GM12864 (cell line): ENCODE measurements at regions not wholly inside any gene's neighbourhood (a gene's known extent, or its start where the extent isn't known, plus 50 kb on each side); places are given as distances from the start of the nearest gene placed in this dataset.

Source experiments
- DNase-seq: peaks from one replicate; pipeline ENCODE4 v3.0.0-alpha.2; 2011; ENCODE audit warnings: low read depth
- H3K4me3 ChIP-seq: 2 replicates; pipeline ENCODE4 v1.5.1; 2011; ENCODE audit warnings: mild to moderate bottlenecking, low read depth, low read length, control low read depth
- TF ChIP-seq, protein P1 (sequence below): IDR thresholded peaks from 2 replicates; pipeline ENCODE4 v1.5.1; 2011; ENCODE audit warnings: low read depth, mild to moderate bottlenecking, moderate library complexity, low read length, control low read depth, inconsistent platforms; ENCODE audit errors: missing control alignments

DNA sequence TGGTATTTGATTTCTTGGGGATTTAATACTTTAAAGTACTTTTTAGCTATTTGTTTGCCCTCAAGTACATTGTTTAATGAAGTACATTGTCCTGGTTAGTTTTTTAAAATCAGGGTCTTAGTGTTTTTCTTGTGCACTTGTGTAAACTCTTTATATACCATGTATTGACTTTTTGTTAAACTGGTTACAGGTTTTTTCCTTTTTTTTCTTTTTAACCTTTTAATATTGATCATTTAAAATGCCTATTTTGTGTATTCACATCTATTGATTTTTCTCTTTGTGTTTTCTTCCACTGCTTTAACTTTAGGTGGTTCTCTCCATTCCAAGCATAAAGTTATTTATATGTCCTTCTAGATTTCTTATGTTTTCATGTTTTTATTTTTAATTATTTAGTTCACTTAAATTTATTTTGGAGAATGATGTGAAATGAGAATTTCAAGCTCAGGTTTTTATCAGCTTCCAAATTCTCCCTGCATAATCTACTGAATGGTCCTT is 84.5 kb upstream of the MYCN start:
- TF ChIP-seq, protein P1, sequence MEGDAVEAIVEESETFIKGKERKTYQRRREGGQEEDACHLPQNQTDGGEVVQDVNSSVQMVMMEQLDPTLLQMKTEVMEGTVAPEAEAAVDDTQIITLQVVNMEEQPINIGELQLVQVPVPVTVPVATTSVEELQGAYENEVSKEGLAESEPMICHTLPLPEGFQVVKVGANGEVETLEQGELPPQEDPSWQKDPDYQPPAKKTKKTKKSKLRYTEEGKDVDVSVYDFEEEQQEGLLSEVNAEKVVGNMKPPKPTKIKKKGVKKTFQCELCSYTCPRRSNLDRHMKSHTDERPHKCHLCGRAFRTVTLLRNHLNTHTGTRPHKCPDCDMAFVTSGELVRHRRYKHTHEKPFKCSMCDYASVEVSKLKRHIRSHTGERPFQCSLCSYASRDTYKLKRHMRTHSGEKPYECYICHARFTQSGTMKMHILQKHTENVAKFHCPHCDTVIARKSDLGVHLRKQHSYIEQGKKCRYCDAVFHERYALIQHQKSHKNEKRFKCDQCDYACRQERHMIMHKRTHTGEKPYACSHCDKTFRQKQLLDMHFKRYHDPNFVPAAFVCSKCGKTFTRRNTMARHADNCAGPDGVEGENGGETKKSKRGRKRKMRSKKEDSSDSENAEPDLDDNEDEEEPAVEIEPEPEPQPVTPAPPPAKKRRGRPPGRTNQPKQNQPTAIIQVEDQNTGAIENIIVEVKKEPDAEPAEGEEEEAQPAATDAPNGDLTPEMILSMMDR, result no peak
- H3K4me3 ChIP-seq, result no peak overlapping the region
- no peak for DNase-seq

DNA sequence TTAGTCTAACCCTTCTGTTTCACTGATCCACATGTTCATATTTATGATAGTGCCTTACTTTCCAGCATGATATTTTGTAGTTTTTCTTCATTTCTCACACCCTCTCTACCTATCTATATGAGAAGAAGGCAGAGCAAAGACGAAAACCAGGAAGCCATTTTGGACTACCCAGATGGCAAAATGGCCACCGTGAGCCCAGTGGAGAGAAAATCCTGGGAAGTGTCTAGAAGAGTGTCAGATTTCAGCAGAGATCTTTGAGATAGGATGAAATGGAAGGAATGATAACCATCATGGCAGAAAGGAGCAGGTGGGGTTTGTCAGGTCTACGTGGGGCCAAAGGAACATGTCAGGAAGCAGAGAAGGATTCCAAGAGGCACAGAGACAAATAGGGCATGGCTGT is 84.0 kb upstream of the MYCN start:
- no peak for DNase-seq
- no peak overlapping the region for H3K4me3 ChIP-seq
- TF ChIP-seq, protein P1, result no peak

DNA sequence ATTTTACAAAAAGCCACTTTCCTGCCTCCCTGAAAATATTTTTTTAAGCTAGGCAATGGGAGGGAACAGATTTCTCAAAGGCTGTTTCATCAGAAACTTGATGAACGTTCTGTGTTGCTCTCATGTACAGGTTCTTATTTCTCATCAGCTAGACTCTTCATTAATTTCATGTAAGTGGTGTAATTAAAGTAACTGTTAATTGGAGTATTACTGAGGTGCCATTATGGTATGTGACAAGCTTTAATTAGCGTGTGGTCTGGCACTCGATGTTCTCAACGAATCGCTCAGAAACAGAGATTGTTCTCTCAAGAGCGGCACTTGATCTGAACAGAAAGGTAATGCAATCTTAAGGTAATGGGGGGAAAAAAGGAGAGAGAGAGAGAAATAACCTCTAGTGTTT is 81.9 kb upstream of the MYCN start:
- no peak overlapping the region for H3K4me3 ChIP-seq
- TF ChIP-seq, protein P1, result no peak
- DNase-seq, result no peak

DNA sequence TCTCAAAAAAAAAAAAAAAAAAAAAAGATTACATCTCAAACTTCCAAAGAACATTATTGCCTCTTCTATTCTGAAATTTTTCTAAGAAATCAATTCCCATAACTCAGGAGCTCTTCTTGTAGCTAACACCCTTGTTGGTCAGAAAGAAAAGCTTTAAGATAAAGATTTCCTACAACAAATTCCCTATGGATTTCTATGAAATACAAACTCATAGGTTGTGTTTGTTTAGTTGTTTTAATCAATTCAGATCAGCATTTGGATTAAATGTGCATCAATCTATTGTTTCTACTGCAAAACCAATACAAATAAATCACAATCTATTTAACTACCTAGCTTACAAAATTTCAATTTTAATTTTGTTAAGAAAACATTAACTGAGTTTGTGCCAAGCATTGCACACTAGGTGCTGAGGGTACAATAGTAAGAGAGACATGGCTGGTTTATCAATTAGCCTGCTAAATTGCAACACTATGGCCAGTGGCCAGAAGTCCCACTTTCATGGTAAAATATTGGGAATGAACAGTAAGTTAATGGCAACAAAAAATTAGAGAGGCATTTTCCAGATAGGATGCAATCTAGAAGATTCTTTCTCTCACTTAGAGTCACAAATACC is 80.2 kb upstream of the MYCN start:
- TF ChIP-seq, protein P1, result no peak
- H3K4me3 ChIP-seq, result no peak overlapping the region
- no peak for DNase-seq

DNA sequence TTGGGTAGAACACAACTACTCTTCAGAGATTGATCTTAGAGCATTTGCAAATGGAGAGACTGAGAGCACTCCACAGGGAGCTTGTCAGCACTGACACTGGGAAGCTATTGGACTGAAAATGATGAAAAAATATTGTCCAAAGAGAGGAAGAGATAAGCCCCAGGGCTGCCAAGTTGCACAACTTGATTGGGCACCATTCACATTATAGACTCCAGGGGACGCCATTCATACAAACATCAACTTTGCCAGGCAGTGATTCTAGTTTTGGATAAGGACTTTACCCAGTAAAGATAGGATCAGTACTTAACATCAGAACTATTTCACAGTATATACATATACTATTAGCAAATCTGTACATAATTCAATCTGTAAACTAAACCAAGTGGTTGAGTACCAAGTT is 79.6 kb upstream of the MYCN start:
- no peak for DNase-seq
- H3K4me3 ChIP-seq, result no peak overlapping the region
- TF ChIP-seq, protein P1, result no peak

DNA sequence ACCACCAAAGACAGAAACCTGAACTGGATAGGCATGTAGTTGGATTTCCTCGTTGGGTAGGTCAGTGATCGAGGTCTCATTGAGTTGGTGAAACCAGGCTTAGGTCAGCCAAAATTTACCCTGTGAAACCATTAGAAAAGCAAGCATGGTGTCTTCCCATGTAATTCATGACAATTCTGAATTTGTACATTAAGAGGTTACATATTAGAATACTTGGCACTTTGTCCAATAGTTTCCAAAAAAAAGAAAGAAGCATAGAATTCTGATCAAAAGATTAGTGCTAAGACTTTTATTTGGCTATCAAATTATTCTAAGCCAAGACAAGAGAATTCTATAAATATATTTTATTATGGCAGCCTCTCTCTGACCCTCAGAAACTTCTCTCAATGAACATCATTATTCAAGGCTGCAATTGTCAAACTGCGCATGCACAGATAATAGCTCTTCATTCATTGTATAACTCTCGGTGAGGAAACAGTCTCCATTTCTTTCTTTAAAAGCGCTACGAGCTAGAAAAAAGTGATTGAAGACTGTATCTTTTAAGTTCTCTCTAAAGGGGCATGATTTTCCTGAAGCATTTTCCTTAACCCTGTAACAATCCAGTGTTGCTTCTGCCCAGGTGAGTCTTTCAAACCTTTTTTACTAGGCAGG is 79.1 kb upstream of the MYCN start:
- DNase-seq, result no peak
- TF ChIP-seq, protein P1, result no peak
- no peak overlapping the region for H3K4me3 ChIP-seq

DNA sequence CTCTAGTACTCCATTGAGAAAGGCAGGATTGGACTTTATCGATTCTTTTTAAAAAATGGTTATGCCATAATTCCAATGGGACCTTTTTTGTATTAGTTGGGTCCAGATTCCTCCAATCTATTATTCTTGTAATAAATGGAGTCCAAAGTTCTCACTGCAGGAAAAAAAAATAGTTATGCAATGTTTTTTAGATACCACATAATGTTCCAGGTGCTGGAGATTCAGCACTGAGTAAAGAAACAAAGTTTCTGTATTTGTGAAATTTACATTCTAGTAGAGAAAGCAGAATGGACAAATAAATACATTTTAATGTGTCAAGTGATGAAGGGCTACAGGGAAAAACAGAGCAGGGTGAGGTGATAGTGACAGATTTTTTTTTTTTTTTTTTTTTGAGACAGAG is 78.5 kb upstream of the MYCN start:
- no peak for DNase-seq
- no peak overlapping the region for H3K4me3 ChIP-seq
- TF ChIP-seq, protein P1, result no peak
